Neural crest cell (in vitro differentiated cells): ENCODE measurements at regions not wholly inside any gene's neighbourhood (a gene's known extent, or its start where the extent isn't known, plus 50 kb on each side); places are given as distances from the start of the nearest gene placed in this dataset.

Experiments
- DNase-seq: peaks from one replicate; pipeline ENCODE4 v3.0.0; 2021; ENCODE audit warnings: low read depth, mixed read lengths, low spot score
- H3K27ac Mint-ChIP-seq: one replicate; pipeline ENCODE4 v1.8.0; 2021; ENCODE audit warnings: mild to moderate bottlenecking, mixed read lengths; ENCODE audit not compliant: unreplicated experiment
- H3K27me3 Mint-ChIP-seq: 2 replicates; pipeline ENCODE4 v1.8.0; 2021; ENCODE audit warnings: low read depth, mild to moderate bottlenecking, mixed read lengths
- H3K36me3 Mint-ChIP-seq: 2 replicates; pipeline ENCODE4 v1.8.0; 2021; ENCODE audit warnings: low read depth, mild to moderate bottlenecking, mixed read lengths
- H3K4me1 Mint-ChIP-seq: 2 replicates; pipeline ENCODE4 v1.8.0; 2021; ENCODE audit warnings: mixed read lengths
- H3K4me3 Mint-ChIP-seq: one replicate; pipeline ENCODE4 v1.8.0; 2021; ENCODE audit warnings: mild to moderate bottlenecking, mixed read lengths
- H3K9me3 Mint-ChIP-seq: 2 replicates; pipeline ENCODE4 v1.8.0; 2021; ENCODE audit warnings: mixed read lengths
- CTCF ChIP-seq: fragments of 200-600 bp; sonication (generic); conservative IDR thresholded peaks from 2 replicates; pipeline ENCODE4 v1.5.0; 2021; ENCODE audit warnings: antibody characterized with exemption, mild to moderate bottlenecking

- H3K27me3 Mint-ChIP-seq = peaks cover 58% of the 10 kb centered on the region
- H3K9me3 Mint-ChIP-seq = no peaks in the 10 kb centered on the region
- DNase-seq = no peak
- no peak overlapping the region for H3K27ac Mint-ChIP-seq
- TF ChIP-seq CTCF = no peak
- no peak overlapping the region for H3K4me3 Mint-ChIP-seq
- H3K4me1 Mint-ChIP-seq = no peaks in the 10 kb centered on the region
- H3K36me3 Mint-ChIP-seq = no peaks in the 10 kb centered on the region
These were observed 392.1 kb upstream of the CCL2 start for GRCh38 chr17:33862772-33863602.

GRCh38 chr17:33864758-33865229 is 390.3 kb upstream of the CCL2 start:
- Mint-ChIP-seq H3K27me3 (peaks cover 53% of the 10 kb centered on the region), H3K4me1 (no peaks in the 10 kb centered on the region), H3K9me3 (no peaks in the 10 kb centered on the region), H3K27ac (no peak overlapping the region), H3K36me3 (no peaks in the 10 kb centered on the region), H3K4me3 (no peak overlapping the region)
- no peak for DNase-seq
- TF ChIP-seq CTCF = no peak

- DNase-seq = no peak
- Mint-ChIP-seq H3K27ac (no peak overlapping the region), H3K36me3 (no peaks in the 10 kb centered on the region), H3K4me3 (no peak overlapping the region), H3K9me3 (no peaks in the 10 kb centered on the region), H3K4me1 (no peaks in the 10 kb centered on the region), H3K27me3 (peaks cover 53% of the 10 kb centered on the region)
- no peak for TF ChIP-seq CTCF
These were observed 386.2 kb upstream of the CCL2 start for GRCh38 chr17:33868899-33869298.

GRCh38 chr17:33870936-33871335 is 384.1 kb upstream of the CCL2 start:
- H3K27me3 Mint-ChIP-seq = peaks cover 50% of the 10 kb centered on the region
- no peak overlapping the region for H3K4me3 Mint-ChIP-seq
- no peak overlapping the region for H3K27ac Mint-ChIP-seq
- no peaks in the 10 kb centered on the region for H3K4me1 Mint-ChIP-seq
- no peaks in the 10 kb centered on the region for H3K9me3 Mint-ChIP-seq
- DNase-seq = no peak
- no peaks in the 10 kb centered on the region for H3K36me3 Mint-ChIP-seq
- no peak for TF ChIP-seq CTCF

- Mint-ChIP-seq H3K4me1 (no peaks in the 10 kb centered on the region), H3K4me3 (no peak overlapping the region), H3K27ac (no peak overlapping the region), H3K27me3 (peaks cover 44% of the 10 kb centered on the region), H3K9me3 (no peaks in the 10 kb centered on the region), H3K36me3 (no peaks in the 10 kb centered on the region)
- no peak for TF ChIP-seq CTCF
- no peak for DNase-seq
These were observed 383.2 kb upstream of the CCL2 start for GRCh38 chr17:33871720-33872540.
